ENCODE measurements at regions not wholly inside any gene's neighbourhood (a gene's known extent, or its start where the extent isn't known, plus 50 kb on each side); places are given as distances from the start of the nearest gene placed in this dataset.

- FAIRE-seq (no peak), DNase-seq (ENCODE audit: low spot score in 2 of 2) (no peak)
Observed at GRCh38 chr16:86382774-86383407, 127.4 kb upstream of the FOXF1 start.

- no peak for DNase-seq (ENCODE audit: low spot score in 2 of 2)
- FAIRE-seq, result no peak
Observed at GRCh38 chr16:86383488-86384262, 126.7 kb upstream of the FOXF1 start.

DNA sequence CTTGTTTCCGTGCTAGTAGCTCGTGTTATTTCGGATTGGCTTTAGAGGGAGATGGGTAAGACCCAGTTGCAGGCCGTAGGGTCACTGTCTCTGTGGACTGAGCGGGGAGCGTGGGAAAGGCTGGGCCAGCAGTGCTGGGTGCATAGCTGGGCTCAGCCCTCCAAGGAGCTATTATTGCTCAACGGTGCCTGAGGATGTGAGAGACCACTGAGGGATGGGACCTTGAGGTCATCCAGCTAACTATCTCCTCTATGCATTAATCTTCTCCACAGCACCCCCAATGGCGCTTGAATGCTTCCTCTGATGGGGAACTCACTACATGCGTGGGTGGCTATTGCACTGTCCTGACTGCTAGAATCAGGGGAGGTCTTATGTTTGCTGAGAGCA, 126.1 kb upstream of the FOXF1 start:
- no peak for DNase-seq (ENCODE audit: low spot score in 2 of 2)
- FAIRE-seq, result no peak

GRCh38 chr16:86384980-86385379, 125.3 kb upstream of the FOXF1 start:
- no peak for FAIRE-seq

DNA sequence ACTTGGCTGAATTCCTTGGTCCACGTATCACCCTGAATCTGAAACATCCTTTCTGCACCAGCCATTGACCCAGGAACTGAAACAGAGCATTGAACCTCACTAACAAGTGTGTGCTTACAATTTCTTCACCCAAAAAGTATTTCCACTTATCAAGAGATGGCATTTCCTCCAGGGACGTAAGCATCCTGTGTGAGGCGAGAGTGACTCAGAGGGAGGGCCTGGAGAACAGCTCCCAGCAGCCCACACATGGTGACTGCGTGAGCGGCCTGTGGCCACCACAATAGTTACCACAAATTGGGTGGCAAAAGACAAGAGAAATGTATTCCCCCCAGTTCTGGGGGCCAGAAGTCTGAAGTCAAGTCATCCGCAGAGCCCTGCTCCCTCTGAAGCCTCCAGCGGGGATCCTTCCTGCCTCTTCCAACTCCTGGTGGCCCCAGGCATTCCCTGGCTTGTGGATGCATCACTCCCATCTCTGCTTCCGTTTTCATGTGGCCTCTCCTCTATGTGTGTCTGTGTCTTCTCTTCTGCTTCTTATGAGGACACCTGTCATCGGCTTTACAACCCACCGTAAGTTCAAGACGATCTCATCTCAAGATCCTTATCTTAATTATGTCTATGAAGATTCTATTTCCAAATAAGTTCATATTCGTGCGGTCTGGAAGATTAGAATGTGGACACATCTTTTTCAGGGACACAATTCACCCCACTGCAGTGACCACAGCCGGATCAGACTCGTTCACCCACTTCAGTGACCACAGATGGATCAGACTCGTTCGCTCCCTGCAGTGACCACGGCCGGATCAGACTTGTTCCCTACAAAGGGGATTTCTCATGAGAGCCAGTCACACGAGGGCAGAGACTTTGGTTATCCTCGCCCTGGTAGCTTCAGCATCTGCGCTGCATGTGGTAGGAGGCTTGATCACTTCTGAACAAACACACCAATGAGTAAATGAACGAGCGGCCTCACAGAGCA, 122.6 kb upstream of the FOXF1 start:
- no peak for FAIRE-seq
- no peak for DNase-seq (ENCODE audit: low spot score in 2 of 2)

More at GRCh38 chr16:86384980-86385379, 125.3 kb upstream of the FOXF1 start:
- no peak for DNase-seq (ENCODE audit: low spot score in 2 of 2)

DNA sequence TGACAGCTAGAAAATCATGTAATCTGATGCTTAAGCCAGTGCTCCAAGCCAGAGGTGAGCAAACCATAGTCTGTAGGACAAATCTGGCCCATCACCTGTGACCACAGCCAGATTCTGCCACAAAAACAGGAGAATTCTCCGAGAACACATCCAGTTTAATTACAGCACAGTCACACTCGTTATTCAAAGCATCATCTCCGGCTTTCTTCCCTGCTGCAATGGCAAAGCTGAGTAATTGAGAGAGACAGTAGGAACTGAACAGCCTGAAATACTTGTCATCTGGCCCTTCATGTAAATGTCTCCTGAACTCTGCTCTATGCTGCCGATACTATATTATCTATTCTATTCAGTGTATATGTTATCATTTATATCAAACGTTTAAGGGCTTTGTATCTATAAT, 121.4 kb upstream of the FOXF1 start:
- DNase-seq (ENCODE audit: low spot score in 2 of 2), result no peak
- no peak for FAIRE-seq

- FAIRE-seq (no peak), DNase-seq (ENCODE audit: low spot score in 2 of 2) (no peak)
Observed at GRCh38 chr16:86389566-86390328, 120.6 kb upstream of the FOXF1 start.

GRCh38 chr16:86390335-86390734, 120.0 kb upstream of the FOXF1 start:
- DNase-seq (ENCODE audit: low spot score in 2 of 2) (no peak), FAIRE-seq (no peak)

GRCh38 chr16:86391486-86391885, 118.8 kb upstream of the FOXF1 start:
- FAIRE-seq (no peak), DNase-seq (ENCODE audit: low spot score in 2 of 2) (no peak)

GRCh38 chr16:86391984-86392383, 118.3 kb upstream of the FOXF1 start:
- DNase-seq (ENCODE audit: low spot score in 2 of 2) (no peak), FAIRE-seq (no peak)

GRCh38 chr16:86392436-86393152, 117.7 kb upstream of the FOXF1 start:
- DNase-seq (ENCODE audit: low spot score in 2 of 2), result no peak
- no peak for FAIRE-seq

GRCh38 chr16:86393907-86394626, 116.3 kb upstream of the FOXF1 start:
- DNase-seq (ENCODE audit: low spot score in 2 of 2) (no peak), FAIRE-seq (no peak)

DNA sequence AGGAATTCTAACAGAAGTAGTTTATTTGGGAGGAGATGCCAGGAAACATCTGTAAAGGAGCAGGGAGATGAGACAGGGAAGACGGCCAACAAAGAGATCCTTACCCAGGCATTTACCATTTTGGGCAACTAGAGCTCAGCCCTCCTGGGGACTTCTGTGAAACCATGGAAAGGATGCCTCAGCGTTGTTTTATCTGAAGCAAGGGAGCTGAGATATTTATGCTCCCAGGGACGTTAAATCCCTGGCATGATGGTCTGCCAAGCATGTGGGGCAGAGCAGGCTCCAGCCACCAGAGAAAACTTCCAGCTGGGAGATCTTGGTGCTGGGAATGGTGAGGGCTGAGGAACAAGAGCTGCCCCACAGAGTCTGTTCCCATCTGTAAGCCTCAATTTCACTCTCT, 114.8 kb upstream of the FOXF1 start:
- DNase-seq (ENCODE audit: low spot score in 2 of 2), result no peak
- no peak for FAIRE-seq

- DNase-seq (ENCODE audit: low spot score in 2 of 2), result no peak
Observed at GRCh38 chr16:86396422-86396821, 113.9 kb upstream of the FOXF1 start.

DNA sequence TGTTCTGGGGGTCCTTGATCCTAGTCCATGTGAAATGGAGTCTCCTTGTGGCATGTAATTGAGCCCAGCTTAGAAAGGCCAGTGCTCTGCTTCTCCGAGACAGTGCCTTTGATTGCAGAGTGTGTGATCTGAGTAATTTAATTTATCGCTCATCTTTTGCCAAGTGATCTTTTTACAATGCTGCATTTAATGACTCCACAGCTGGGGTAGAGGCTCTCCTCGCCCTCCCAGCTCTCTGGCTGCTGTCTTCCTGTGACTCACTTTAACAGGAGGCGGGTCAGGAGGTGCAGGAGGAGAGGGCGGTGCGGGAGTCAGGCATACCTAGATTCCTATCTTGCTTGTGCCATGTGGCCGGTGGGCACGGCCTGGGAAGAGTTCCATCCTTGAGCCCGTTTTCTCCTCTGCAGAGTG, 113.4 kb upstream of the FOXF1 start:
- FAIRE-seq (no peak), DNase-seq (ENCODE audit: low spot score in 2 of 2) (no peak)

More at GRCh38 chr16:86396422-86396821, 113.9 kb upstream of the FOXF1 start:
- no peak for FAIRE-seq

DNA sequence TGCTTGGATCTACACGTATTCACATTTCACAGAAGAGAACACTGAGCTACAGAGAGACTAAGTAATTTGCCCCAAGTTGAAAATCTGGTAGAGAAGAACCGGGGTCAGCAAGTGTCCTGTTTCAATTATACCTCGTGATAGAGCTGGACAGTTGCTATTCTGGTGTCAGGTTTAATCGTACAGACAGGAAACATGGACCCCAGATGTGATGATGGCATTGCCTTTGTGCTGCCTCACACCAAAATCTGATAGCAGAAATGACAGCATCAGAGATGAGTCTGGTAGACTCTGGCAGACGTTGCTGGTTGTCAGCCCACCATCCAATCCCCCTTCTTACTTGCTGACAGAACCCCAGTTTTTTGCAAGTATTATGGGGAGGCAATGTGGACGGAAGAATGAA, 112.1 kb upstream of the FOXF1 start:
- FAIRE-seq, result no peak

DNA sequence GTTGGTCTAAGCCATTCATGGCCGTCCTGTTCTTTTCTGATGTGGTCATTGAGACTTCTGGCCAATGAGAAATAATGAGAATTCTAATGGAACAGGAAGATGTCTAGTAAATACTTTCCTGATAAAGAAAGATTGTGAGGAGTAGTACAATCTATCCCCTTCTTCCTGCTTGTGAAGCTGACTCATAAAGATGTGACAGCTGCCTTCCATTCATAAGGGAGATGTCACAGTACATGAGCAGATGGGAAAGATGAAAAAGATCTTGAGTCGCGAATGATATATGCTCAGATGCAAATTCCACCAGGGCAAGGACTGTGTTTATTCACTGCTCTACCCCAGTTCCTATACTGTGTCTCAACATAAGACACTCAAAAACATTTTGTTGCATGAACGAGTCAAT, 111.7 kb upstream of the FOXF1 start:
- FAIRE-seq (no peak), DNase-seq (ENCODE audit: low spot score in 2 of 2) (no peak)

More for the DNA sequence above, 112.1 kb upstream of the FOXF1 start:
- no peak for DNase-seq (ENCODE audit: low spot score in 2 of 2)

- DNase-seq (ENCODE audit: low spot score in 2 of 2) (no peak), FAIRE-seq (no peak)
Observed at GRCh38 chr16:86401126-86401525, 109.2 kb upstream of the FOXF1 start.

DNA sequence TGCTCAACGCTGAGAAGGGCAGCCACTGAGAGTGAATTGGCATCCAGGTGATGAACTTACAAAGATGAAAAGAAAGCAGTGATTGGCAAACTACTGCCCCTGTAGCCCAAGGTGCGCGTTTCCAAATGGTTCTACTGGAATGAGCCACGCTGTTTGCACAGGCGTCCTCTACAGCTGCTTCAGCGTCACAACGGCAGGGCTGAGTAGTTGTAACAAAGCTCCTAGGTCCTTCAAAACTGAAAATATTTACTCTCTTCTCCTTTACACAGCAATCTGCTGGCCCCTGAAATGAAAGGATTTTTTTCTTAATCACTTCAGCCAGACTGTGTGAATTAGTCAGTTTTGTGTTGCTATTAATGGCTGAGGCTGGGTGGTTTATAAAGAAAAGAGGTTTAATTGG, 107.2 kb upstream of the FOXF1 start:
- FAIRE-seq, result no peak

More for the DNA sequence above, 107.2 kb upstream of the FOXF1 start:
- DNase-seq (ENCODE audit: low spot score in 2 of 2), result no peak

Measured in frontal cortex (tissue), 3 donors.